GM23248 (cell line): ENCODE measurements at regions not wholly inside any gene's neighbourhood (a gene's known extent, or its start where the extent isn't known, plus 50 kb on each side); places are given as distances from the start of the nearest gene placed in this dataset.

Experiments used
- EZH2 ChIP-seq: fragments of 200-600 bp; sonication (generic); IDR thresholded peaks from 2 replicates; pipeline ENCODE4 v1.6.1; 2018; ENCODE audit warnings: antibody characterized with exemption, mild to moderate bottlenecking; ENCODE audit not compliant: insufficient read depth, poor library complexity, severe bottlenecking
- EZH2phosphoT487 ChIP-seq: fragments of 200-600 bp; sonication (generic); IDR thresholded peaks from 2 replicates; pipeline ENCODE4 v1.6.1; 2018; ENCODE audit warnings: antibody characterized with exemption, moderate library complexity, mild to moderate bottlenecking, low read depth; ENCODE audit not compliant: insufficient read depth

- no peak for TF ChIP-seq EZH2phosphoT487
- TF ChIP-seq EZH2 = no peak
These were observed 106.1 kb upstream of the STC2 start for GRCh38 chr5:173434270-173434669.
